Central memory CD8-positive, alpha-beta T cell (primary cell): ENCODE measurements at regions not wholly inside any gene's neighbourhood (a gene's known extent, or its start where the extent isn't known, plus 50 kb on each side); places are given as distances from the start of the nearest gene placed in this dataset.
"Not testable (repeated sequence)": the region's sequence is repeated elsewhere in the genome, so short reads cannot be mapped to it uniquely, and the experiment has no call there.

Source experiments
- ATAC-seq: fragments of 150-1000 bp; cut with Tn5 transposase; replicated peaks from 2 replicates; pipeline ENCODE4 v1.10.0; 2022; ENCODE audit warnings: mild to moderate bottlenecking, moderate FRiP score, moderate number of reproducible peaks; ENCODE audit not compliant: poor library complexity, severe bottlenecking; ENCODE audit errors: extremely low read depth
- DNase-seq, 2 donors: peaks; one replicate each; pipeline ENCODE4 v3.0.0; 2021; ENCODE audit warnings: low spot score in 2 of 2
- H3K27ac Mint-ChIP-seq: one replicate; pipeline ENCODE4 v1.8.0; 2022; ENCODE audit warnings: low read depth, mild to moderate bottlenecking, moderate library complexity, mixed read lengths
- H3K27me3 Mint-ChIP-seq: one replicate; pipeline ENCODE4 v1.8.0; 2022; ENCODE audit warnings: mixed read lengths
- H3K36me3 Mint-ChIP-seq: one replicate; pipeline ENCODE4 v1.8.0; 2022; ENCODE audit warnings: mild to moderate bottlenecking, moderate library complexity, mixed read lengths; ENCODE audit not compliant: insufficient read depth
- H3K4me1 Mint-ChIP-seq: one replicate; pipeline ENCODE4 v1.8.0; 2022; ENCODE audit warnings: mixed read lengths
- H3K4me3 Mint-ChIP-seq: one replicate; pipeline ENCODE4 v1.8.0; 2022; ENCODE audit warnings: mild to moderate bottlenecking, moderate library complexity, mixed read lengths
- H3K9me3 Mint-ChIP-seq: one replicate; pipeline ENCODE4 v1.8.0; 2022; ENCODE audit warnings: mixed read lengths

DNA sequence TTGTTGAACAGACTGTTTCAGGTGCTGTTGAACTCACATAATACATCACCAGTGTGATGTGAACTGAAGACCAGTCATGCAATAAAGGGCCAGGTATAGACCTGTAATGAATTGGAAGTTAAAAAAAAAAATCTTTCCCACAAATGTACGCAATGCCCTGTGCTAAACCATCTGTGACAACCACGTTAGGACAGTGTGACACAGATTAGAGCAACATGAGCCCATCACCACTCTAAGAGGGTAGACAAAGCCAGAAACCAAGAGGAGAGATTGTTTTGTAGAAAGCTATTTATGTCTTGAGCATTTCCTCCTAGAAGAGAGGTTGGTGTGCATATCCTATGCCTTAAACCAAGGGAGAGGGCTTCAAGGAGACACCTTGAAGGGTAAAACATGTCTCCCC is 77.0 kb upstream of the BEND6 start:
- Mint-ChIP-seq H3K9me3 (no peaks in the 10 kb centered on the region), H3K36me3 (no peaks in the 10 kb centered on the region), H3K4me3 (no peak overlapping the region), H3K4me1 (no peaks in the 10 kb centered on the region), H3K27ac (no peak overlapping the region), H3K27me3 (peaks cover 28% of the 10 kb centered on the region)
- ATAC-seq (no peak), DNase-seq (no peak)

DNA sequence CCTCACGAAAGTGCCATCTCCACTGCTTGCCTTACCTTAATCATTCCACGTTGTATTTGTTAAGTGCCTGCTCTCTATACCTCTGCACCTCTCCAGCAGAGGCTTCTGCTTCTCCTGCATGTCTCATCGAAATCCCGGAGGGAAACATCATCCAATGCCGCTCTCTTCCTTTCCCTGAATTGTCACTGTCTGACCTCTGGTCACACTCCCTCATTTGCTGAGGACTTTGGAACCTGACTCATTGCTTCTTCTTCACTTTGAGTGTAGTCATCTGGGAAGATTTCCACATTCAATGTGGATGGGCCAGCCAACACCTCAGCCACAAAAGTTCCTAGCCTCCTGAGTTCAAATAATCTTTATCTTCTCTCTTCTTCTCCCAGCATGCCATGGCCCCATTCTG is 78.9 kb upstream of the BEND6 start:
- ATAC-seq (no peak), DNase-seq (no peak)
- Mint-ChIP-seq H3K9me3 (no peaks in the 10 kb centered on the region), H3K27ac (no peak overlapping the region), H3K27me3 (peaks cover 28% of the 10 kb centered on the region), H3K4me3 (no peak overlapping the region), H3K4me1 (no peaks in the 10 kb centered on the region), H3K36me3 (no peaks in the 10 kb centered on the region)

DNA sequence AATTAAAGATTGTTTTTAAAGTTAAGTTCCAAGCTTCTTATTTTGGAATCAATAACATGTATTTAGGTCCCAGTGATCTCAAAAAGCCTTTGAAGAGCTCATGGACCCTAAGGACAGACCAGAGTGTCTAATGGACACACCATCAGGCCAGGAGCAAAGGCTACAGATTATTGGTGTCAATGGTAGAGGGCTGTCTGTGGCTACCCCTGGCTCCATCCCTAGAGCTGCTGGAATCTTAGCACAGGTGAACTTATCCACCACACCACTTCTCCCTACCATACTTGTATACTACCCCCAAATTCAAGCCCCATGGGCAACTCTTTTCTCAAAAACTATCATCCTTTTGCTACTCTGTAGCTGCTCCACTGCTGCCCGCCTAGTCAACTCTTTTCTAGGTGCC is 79.4 kb upstream of the BEND6 start:
- Mint-ChIP-seq H3K4me3 (no peak overlapping the region), H3K36me3 (no peaks in the 10 kb centered on the region), H3K27ac (no peak overlapping the region), H3K27me3 (peaks cover 28% of the 10 kb centered on the region), H3K4me1 (no peaks in the 10 kb centered on the region), H3K9me3 (no peaks in the 10 kb centered on the region)
- DNase-seq, result no peak
- ATAC-seq, result no peak

DNA sequence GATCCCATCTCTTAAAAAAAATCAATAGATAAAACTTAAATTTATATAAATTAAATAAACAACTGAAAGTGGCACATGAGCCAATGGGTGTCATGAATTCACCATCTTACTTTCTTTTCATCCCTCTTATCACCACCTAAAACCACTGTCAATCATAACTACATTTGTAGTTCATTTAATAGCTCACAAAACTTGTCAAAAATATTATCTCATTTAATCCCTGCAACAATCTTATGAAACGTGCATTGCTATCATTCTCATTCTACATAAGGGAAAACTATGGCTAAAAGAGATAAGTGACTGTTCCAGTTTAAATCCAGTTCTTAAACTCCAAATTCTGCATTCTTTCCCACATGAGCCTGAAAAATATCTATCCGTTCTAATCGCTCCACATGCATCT is 80.6 kb upstream of the BEND6 start:
- ATAC-seq (no peak), DNase-seq (no peak)
- Mint-ChIP-seq H3K4me3 (no peak overlapping the region), H3K4me1 (no peaks in the 10 kb centered on the region), H3K36me3 (no peaks in the 10 kb centered on the region), H3K9me3 (no peaks in the 10 kb centered on the region), H3K27ac (no peak overlapping the region), H3K27me3 (peaks cover 28% of the 10 kb centered on the region)

DNA sequence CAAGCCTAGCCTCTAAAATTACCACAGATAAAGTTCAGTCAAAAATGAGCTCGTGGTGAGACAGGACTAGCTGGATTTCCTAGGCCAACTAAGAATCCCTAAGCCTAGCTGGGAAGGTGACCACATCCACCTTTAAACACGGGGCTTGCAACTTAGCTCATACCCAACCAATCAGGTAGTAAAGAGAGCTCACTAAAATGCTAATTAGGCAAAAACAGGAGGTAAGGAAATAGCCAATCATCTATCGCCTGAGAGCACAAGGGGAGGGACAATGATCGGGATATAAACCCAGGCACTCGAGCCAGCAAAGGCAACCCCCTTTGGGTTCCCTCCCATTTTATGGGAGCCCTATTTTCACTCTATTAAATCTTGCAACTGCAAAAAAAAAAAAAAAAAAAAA is 84.9 kb upstream of the BEND6 start:
- H3K9me3 Mint-ChIP-seq, ATAC-seq, H3K27me3 Mint-ChIP-seq, H3K27ac Mint-ChIP-seq, H3K36me3 Mint-ChIP-seq, H3K4me3 Mint-ChIP-seq, H3K4me1 Mint-ChIP-seq, DNase-seq: not testable (repeated sequence)

DNA sequence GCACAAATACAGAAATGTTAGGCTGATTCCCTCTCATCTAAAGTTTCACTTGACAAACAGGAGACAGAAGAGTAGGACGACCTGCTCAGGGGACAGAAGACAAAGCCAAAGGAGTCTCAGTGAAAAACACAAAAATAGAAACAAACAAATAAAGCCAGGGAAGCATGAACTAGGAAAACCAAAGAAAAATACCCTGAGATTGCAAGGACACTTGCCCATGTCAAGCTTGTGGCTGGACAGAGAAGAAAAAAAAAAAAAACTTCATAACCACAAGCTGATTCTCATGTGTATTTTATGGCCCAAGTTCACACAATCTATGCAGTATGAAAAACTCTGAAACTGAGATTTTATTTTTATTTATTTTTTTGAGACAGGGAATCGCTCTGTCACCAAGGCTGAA is 85.6 kb upstream of the BEND6 start:
- Mint-ChIP-seq H3K27me3 (peaks cover 5% of the 10 kb centered on the region), H3K36me3 (peaks cover 1% of the 10 kb centered on the region), H3K4me1 (no peaks in the 10 kb centered on the region), H3K9me3 (no peaks in the 10 kb centered on the region), H3K4me3 (no peak overlapping the region), H3K27ac (no peak overlapping the region)
- ATAC-seq (no peak), DNase-seq (no peak)

DNA sequence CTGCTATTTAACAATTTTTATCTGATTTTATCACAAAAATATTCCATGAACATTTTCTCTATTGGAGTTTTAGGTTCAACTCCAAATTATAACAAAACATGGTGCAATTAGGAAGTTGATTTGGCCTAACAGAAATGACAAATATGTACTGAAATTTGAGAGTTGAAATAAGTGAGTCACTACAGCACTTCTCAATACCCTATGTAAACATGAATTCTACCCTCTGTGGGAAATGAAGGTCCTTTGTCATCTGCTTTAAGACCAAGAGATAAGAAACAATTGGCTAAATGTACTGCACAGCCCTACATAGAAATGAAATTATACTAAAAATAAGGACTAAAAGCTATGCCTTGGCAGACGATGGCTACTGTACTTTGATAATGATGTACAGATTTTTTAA is 86.2 kb upstream of the BEND6 start:
- no peak for DNase-seq
- peaks cover 1% of the 10 kb centered on the region for H3K36me3 Mint-ChIP-seq
- no peaks in the 10 kb centered on the region for H3K9me3 Mint-ChIP-seq
- ATAC-seq, result no peak
- no peak overlapping the region for H3K27ac Mint-ChIP-seq
- no peak overlapping the region for H3K4me3 Mint-ChIP-seq
- H3K27me3 Mint-ChIP-seq, result peaks cover 4% of the 10 kb centered on the region
- H3K4me1 Mint-ChIP-seq, result no peaks in the 10 kb centered on the region

DNA sequence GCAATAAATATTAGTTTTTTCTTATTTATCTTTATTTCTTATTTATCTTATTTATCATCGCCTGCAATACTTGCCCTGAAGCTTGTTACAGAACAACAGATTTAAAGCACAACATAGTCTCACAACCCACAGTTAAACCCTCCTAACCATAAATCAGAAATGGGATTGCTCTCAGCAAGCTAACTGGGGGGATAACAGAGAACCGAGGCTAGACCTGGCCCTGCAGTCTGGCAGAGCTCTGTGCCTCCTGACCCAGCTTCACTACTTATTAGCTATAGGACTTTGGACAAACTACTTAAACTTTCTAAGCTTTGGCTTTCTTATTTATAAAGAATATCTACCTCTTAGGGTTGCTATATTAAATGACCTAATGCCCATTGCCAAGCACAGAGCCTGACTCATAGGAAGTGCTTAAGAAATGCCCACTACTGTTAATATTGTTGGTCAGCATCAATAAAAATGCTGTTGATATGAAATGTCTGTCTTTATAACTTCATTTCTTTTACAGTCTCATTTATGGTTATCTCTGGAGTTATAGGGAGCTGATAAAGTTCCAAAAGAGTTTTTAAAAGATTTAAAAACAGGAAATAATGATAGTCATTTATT is 87.9 kb upstream of the BEND6 start:
- H3K27ac Mint-ChIP-seq, result no peak overlapping the region
- DNase-seq (no peak), ATAC-seq (no peak)
- peaks cover 1% of the 10 kb centered on the region for H3K36me3 Mint-ChIP-seq
- no peaks in the 10 kb centered on the region for H3K4me1 Mint-ChIP-seq
- H3K9me3 Mint-ChIP-seq, result no peaks in the 10 kb centered on the region
- peaks cover 13% of the 10 kb centered on the region for H3K27me3 Mint-ChIP-seq
- no peak overlapping the region for H3K4me3 Mint-ChIP-seq

GRCh38 chr6:56865081-56865875 is 89.6 kb upstream of the BEND6 start:
- H3K4me1 Mint-ChIP-seq, result no peaks in the 10 kb centered on the region
- ATAC-seq (no peak), DNase-seq (no peak)
- H3K9me3 Mint-ChIP-seq, result no peaks in the 10 kb centered on the region
- H3K27ac Mint-ChIP-seq, result no peak overlapping the region
- H3K27me3 Mint-ChIP-seq, result peaks cover 31% of the 10 kb centered on the region
- no peak overlapping the region for H3K4me3 Mint-ChIP-seq
- H3K36me3 Mint-ChIP-seq, result peaks cover 1% of the 10 kb centered on the region

DNA sequence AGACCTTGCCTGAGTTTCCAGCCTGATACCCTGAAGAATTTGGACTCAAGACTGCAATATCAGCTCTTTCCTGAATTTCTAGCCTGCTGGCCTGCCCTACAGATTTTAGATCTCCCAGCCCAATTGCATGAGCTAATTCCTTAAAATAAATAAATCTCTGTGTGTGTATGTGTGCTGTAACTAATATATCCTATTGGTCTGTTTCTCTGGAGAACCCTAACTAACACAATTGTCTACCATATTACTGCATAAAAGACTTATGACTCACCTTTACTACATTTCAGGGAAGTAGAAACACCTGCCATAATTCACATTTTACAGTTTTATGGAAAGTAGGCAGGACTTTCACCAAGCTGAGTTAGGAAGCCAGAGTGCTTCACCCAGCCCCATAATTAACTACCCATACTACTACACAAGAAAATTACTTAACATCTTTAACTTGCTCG is 90.7 kb upstream of the BEND6 start:
- DNase-seq, result no peak
- peaks cover 38% of the 10 kb centered on the region for H3K27me3 Mint-ChIP-seq

DNA sequence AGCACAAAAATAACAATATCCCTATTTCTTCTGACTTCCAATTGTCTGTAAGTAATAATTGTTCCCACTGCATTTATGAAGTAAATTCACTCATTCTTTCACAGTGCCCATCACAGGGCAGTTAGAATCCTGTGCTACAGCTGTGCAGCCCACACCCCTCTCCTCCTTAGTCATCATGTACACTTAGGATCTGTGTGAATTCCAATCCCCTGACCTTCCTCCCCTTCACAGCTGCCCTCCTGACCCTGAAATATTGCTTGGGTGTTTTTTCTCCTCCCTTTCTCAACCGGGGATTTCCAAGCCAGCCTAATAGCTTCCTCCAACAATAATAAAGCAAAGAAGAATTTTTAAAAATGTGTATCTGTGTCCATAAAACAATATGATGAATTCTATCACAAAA is 91.5 kb upstream of the BEND6 start:
- Mint-ChIP-seq H3K27ac (no peak overlapping the region), H3K27me3 (peaks cover 38% of the 10 kb centered on the region), H3K4me1 (no peaks in the 10 kb centered on the region), H3K36me3 (peaks cover 1% of the 10 kb centered on the region), H3K9me3 (no peaks in the 10 kb centered on the region), H3K4me3 (no peak overlapping the region)
- ATAC-seq (no peak), DNase-seq (no peak)

More for the DNA sequence above, 90.7 kb upstream of the BEND6 start:
- no peak overlapping the region for H3K4me3 Mint-ChIP-seq
- no peaks in the 10 kb centered on the region for H3K4me1 Mint-ChIP-seq
- H3K36me3 Mint-ChIP-seq, result peaks cover 1% of the 10 kb centered on the region
- no peak overlapping the region for H3K27ac Mint-ChIP-seq
- H3K9me3 Mint-ChIP-seq, result no peaks in the 10 kb centered on the region
- no peak for ATAC-seq

GRCh38 chr6:56862415-56863175 is 92.3 kb upstream of the BEND6 start:
- H3K4me3 Mint-ChIP-seq, result no peak overlapping the region
- H3K9me3 Mint-ChIP-seq, result no peaks in the 10 kb centered on the region
- peaks cover 1% of the 10 kb centered on the region for H3K36me3 Mint-ChIP-seq
- peaks cover 38% of the 10 kb centered on the region for H3K27me3 Mint-ChIP-seq
- ATAC-seq, result no peak
- no peaks in the 10 kb centered on the region for H3K4me1 Mint-ChIP-seq
- no peak for DNase-seq
- no peak overlapping the region for H3K27ac Mint-ChIP-seq

- Mint-ChIP-seq H3K4me1 (no peaks in the 10 kb centered on the region), H3K27ac (no peak overlapping the region), H3K9me3 (no peaks in the 10 kb centered on the region), H3K4me3 (no peak overlapping the region), H3K36me3 (no peaks in the 10 kb centered on the region), H3K27me3 (peaks cover 48% of the 10 kb centered on the region)
- ATAC-seq (no peak), DNase-seq (no peak)
Observed at GRCh38 chr6:56860475-56860874, 94.4 kb upstream of the BEND6 start.
